ENCODE measurements at regions not wholly inside any gene's neighbourhood (a gene's known extent, or its start where the extent isn't known, plus 50 kb on each side); places are given as distances from the start of the nearest gene placed in this dataset.

DNA sequence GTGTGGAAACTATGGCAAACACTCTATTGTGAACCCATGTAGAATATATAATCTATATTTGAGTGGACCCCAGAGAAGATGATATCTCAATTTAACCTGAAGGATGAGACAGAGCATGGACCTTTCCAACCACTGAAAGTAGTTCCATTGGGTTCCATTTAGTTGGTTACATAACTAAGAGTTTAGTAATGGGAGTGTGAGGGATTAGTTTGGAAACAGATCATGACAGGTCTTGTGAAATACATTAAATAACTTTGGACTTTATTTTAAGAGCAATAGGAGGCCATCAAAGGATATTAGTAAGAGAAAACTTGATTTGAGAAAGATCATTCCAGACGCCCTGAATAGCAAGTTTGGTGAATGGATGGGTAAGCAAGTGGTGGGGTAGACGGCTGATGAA lies 487.2 kb upstream of the ROBO2 start:
- no peak for DNase-seq (ENCODE audit: low spot score)
- TF ChIP-seq, protein P1, sequence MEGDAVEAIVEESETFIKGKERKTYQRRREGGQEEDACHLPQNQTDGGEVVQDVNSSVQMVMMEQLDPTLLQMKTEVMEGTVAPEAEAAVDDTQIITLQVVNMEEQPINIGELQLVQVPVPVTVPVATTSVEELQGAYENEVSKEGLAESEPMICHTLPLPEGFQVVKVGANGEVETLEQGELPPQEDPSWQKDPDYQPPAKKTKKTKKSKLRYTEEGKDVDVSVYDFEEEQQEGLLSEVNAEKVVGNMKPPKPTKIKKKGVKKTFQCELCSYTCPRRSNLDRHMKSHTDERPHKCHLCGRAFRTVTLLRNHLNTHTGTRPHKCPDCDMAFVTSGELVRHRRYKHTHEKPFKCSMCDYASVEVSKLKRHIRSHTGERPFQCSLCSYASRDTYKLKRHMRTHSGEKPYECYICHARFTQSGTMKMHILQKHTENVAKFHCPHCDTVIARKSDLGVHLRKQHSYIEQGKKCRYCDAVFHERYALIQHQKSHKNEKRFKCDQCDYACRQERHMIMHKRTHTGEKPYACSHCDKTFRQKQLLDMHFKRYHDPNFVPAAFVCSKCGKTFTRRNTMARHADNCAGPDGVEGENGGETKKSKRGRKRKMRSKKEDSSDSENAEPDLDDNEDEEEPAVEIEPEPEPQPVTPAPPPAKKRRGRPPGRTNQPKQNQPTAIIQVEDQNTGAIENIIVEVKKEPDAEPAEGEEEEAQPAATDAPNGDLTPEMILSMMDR (IDR thresholded peaks at IDR 0.05; ENCODE audit: borderline replicate concordance, control extremely low read depth, extremely low read depth, insufficient read depth, missing control alignments), result no peak
- in situ Hi-C loops (cut with MboI; ENCODE audit: low sequenced_read_pairs, unreplicated experiment), result no loop called here

DNA sequence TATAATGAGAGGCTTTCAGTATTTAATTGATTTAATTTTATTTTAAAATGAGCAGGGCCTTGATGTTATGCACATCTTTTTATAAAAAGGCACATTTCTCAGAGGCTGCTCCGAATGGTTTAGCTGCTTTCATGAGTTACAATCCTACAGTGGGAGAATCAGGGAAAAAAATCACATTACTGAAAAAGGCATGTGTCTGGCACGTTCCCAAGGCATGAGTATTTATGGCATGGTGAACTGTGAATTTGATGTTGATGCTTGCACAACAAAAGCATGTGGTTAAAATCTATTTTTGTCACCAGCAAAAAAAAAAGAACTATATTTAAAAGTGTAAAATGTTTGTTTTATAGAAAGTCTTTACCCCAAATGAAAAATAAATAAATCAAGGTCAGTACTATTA lies 485.2 kb upstream of the ROBO2 start:
- DNase-seq (ENCODE audit: low spot score), result no peak
- TF ChIP-seq, protein P1 (IDR thresholded peaks at IDR 0.05; ENCODE audit: borderline replicate concordance, control extremely low read depth, extremely low read depth, insufficient read depth, missing control alignments), result no peak
- in situ Hi-C loops (cut with MboI; ENCODE audit: low sequenced_read_pairs, unreplicated experiment), result no loop called here

GRCh38 chr3:76561494-76562236 lies 478.2 kb upstream of the ROBO2 start:
- in situ Hi-C loops (cut with MboI; ENCODE audit: low sequenced_read_pairs, unreplicated experiment), result no loop called here
- DNase-seq (ENCODE audit: low spot score), result no peak
- TF ChIP-seq, protein P1 (IDR thresholded peaks at IDR 0.05; ENCODE audit: borderline replicate concordance, control extremely low read depth, extremely low read depth, insufficient read depth, missing control alignments), result no peak

GRCh38 chr3:76565496-76566210 lies 474.2 kb upstream of the ROBO2 start:
- in situ Hi-C loops (cut with MboI; ENCODE audit: low sequenced_read_pairs, unreplicated experiment), result no loop called here
- DNase-seq (ENCODE audit: low spot score), result peak; percentile 17
- TF ChIP-seq, protein P1 (IDR thresholded peaks at IDR 0.05; ENCODE audit: borderline replicate concordance, control extremely low read depth, extremely low read depth, insufficient read depth, missing control alignments), result no peak

- TF ChIP-seq, protein P1 (IDR thresholded peaks at IDR 0.05; ENCODE audit: borderline replicate concordance, control extremely low read depth, extremely low read depth, insufficient read depth, missing control alignments), result no peak
- in situ Hi-C loops (cut with MboI; ENCODE audit: low sequenced_read_pairs, unreplicated experiment), result no loop called here
- no peak for DNase-seq (ENCODE audit: low spot score)
Measured at GRCh38 chr3:76566211-76566534, 473.7 kb upstream of the ROBO2 start.

GRCh38 chr3:76566904-76567303 lies 473.0 kb upstream of the ROBO2 start:
- DNase-seq (ENCODE audit: low spot score), result no peak
- TF ChIP-seq, protein P1 (IDR thresholded peaks at IDR 0.05; ENCODE audit: borderline replicate concordance, control extremely low read depth, extremely low read depth, insufficient read depth, missing control alignments), result no peak
- in situ Hi-C loops (cut with MboI; ENCODE audit: low sequenced_read_pairs, unreplicated experiment), result no loop called here

Measured in GM13976 (cell line).